ENCODE measurements at regions not wholly inside any gene's neighbourhood (a gene's known extent, or its start where the extent isn't known, plus 50 kb on each side); places are given as distances from the start of the nearest gene placed in this dataset.

GRCh38 chr11:91869686-91870085, 354.9 kb upstream of the FAT3 start:
- no peak for TF ChIP-seq TAF1 (IDR thresholded peaks at IDR 0.05; ENCODE audit: low read depth)
- no peak for TF ChIP-seq EP300 (IDR thresholded peaks at IDR 0.05; ENCODE audit: borderline replicate concordance)
- no peak for TF ChIP-seq FOXM1 (IDR thresholded peaks at IDR 0.05; ENCODE audit: borderline replicate concordance, low read depth)
- TF ChIP-seq TEAD4 (IDR thresholded peaks at IDR 0.05), result no peak
- no peak for TF ChIP-seq RAD21 (IDR thresholded peaks at IDR 0.05; ENCODE audit: low read depth)
- TF ChIP-seq CREB1 (IDR thresholded peaks at IDR 0.05; ENCODE audit: low read depth), result no peak
- TF ChIP-seq ZBTB7A (IDR thresholded peaks at IDR 0.05; ENCODE audit: low read depth), result no peak
- TF ChIP-seq, protein P1, sequence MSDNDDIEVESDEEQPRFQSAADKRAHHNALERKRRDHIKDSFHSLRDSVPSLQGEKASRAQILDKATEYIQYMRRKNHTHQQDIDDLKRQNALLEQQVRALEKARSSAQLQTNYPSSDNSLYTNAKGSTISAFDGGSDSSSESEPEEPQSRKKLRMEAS (IDR thresholded peaks at IDR 0.05), result no peak
- no peak for TF ChIP-seq CEBPB (IDR thresholded peaks at IDR 0.05)
- TF ChIP-seq, protein P2, sequence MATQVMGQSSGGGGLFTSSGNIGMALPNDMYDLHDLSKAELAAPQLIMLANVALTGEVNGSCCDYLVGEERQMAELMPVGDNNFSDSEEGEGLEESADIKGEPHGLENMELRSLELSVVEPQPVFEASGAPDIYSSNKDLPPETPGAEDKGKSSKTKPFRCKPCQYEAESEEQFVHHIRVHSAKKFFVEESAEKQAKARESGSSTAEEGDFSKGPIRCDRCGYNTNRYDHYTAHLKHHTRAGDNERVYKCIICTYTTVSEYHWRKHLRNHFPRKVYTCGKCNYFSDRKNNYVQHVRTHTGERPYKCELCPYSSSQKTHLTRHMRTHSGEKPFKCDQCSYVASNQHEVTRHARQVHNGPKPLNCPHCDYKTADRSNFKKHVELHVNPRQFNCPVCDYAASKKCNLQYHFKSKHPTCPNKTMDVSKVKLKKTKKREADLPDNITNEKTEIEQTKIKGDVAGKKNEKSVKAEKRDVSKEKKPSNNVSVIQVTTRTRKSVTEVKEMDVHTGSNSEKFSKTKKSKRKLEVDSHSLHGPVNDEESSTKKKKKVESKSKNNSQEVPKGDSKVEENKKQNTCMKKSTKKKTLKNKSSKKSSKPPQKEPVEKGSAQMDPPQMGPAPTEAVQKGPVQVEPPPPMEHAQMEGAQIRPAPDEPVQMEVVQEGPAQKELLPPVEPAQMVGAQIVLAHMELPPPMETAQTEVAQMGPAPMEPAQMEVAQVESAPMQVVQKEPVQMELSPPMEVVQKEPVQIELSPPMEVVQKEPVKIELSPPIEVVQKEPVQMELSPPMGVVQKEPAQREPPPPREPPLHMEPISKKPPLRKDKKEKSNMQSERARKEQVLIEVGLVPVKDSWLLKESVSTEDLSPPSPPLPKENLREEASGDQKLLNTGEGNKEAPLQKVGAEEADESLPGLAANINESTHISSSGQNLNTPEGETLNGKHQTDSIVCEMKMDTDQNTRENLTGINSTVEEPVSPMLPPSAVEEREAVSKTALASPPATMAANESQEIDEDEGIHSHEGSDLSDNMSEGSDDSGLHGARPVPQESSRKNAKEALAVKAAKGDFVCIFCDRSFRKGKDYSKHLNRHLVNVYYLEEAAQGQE (IDR thresholded peaks at IDR 0.05; ENCODE audit: low read depth), result no peak
- no peak for TF ChIP-seq YY1 (IDR thresholded peaks at IDR 0.05; ENCODE audit: low read depth)
- TF ChIP-seq NFIC (IDR thresholded peaks at IDR 0.05), result no peak

Data from Ishikawa (cell line).